ENCODE measurements at regions not wholly inside any gene's neighbourhood (a gene's known extent, or its start where the extent isn't known, plus 50 kb on each side); places are given as distances from the start of the nearest gene placed in this dataset.

- no peak for TF ChIP-seq ETS1 (IDR thresholded peaks at IDR 0.05)
- TF ChIP-seq POLR2AphosphoS5 (IDR thresholded peaks at IDR 0.05; ENCODE audit: low read depth), result no peak
- TF ChIP-seq EZH2 (IDR thresholded peaks at IDR 0.05; ENCODE audit: low read depth, unreplicated experiment), result no peak
- TF ChIP-seq CTCF (conservative IDR thresholded peaks at IDR 0.05; ENCODE audit: low read depth in 2 of 2), result no peak
- TF ChIP-seq CREB1 (CRISPR knock-in tag; IDR thresholded peaks at IDR 0.05; ENCODE audit: low read depth), result no peak
- no peak for TF ChIP-seq JUNB (IDR thresholded peaks at IDR 0.05; ENCODE audit: unreplicated experiment)
- TF ChIP-seq REST (IDR thresholded peaks at IDR 0.05; ENCODE audit: unreplicated experiment), result no peak
- no peak for TF ChIP-seq ZNF331 (CRISPR knock-in tag; IDR thresholded peaks at IDR 0.05; ENCODE audit: low read depth)
- TF ChIP-seq NANOG (IDR thresholded peaks at IDR 0.05; ENCODE audit: borderline replicate concordance), result no peak
- no peak for TF ChIP-seq EZH2phosphoT487 (IDR thresholded peaks at IDR 0.05; ENCODE audit: unreplicated experiment)
Measured at GRCh38 chr5:17772232-17772631, 138.0 kb downstream of the TAF11L14 start.
